GM19025 (cell line): ENCODE measurements at regions not wholly inside any gene's neighbourhood (a gene's known extent, or its start where the extent isn't known, plus 50 kb on each side); places are given as distances from the start of the nearest gene placed in this dataset.
"Not testable (repeated sequence)": the region's sequence is repeated elsewhere in the genome, so short reads cannot be mapped to it uniquely, and the experiment has no call there.

Experiments
- ATAC-seq: cut with Tn5 transposase; IDR thresholded peaks from one replicate; pipeline ENCODE4 v1.9.1; 2021; ENCODE audit warnings: mild to moderate bottlenecking, low read depth, moderate library complexity; ENCODE audit not compliant: unreplicated experiment

GRCh38 chr7:25069900-25070443 is 55.1 kb downstream of the CYCS start:
- no peak for ATAC-seq

- ATAC-seq = no peak
Measured at GRCh38 chr7:25068502-25069213, 56.4 kb downstream of the CYCS start.

- no peak for ATAC-seq
Measured at GRCh38 chr7:25067726-25068501, 57.1 kb downstream of the CYCS start.

GRCh38 chr7:25066253-25066652 is 58.8 kb downstream of the CYCS start:
- no peak for ATAC-seq

- no peak for ATAC-seq
Measured at GRCh38 chr7:25062380-25062779, 62.7 kb downstream of the CYCS start.

GRCh38 chr7:25060487-25061055 is 64.5 kb downstream of the CYCS start:
- ATAC-seq = no peak

- no peak for ATAC-seq
Measured at GRCh38 chr7:25059576-25059975, 65.5 kb downstream of the CYCS start.

GRCh38 chr7:25056368-25056767 is 68.7 kb downstream of the CYCS start:
- no peak for ATAC-seq

- ATAC-seq = no peak
Measured at GRCh38 chr7:25055520-25056220, 69.4 kb downstream of the CYCS start.

GRCh38 chr7:25054819-25055519 is 70.1 kb downstream of the CYCS start:
- no peak for ATAC-seq

- no peak for ATAC-seq
Measured at GRCh38 chr7:25050223-25050622, 70.2 kb upstream of the OSBPL3 start.

GRCh38 chr7:25048444-25048834 is 68.5 kb upstream of the OSBPL3 start:
- ATAC-seq = no peak

GRCh38 chr7:25047571-25048443 is 67.8 kb upstream of the OSBPL3 start:
- ATAC-seq = not testable (repeated sequence)

- ATAC-seq = no peak
Measured at GRCh38 chr7:25037325-25037724, 57.3 kb upstream of the OSBPL3 start.

- no peak for ATAC-seq
Measured at GRCh38 chr7:25035274-25035673, 55.3 kb upstream of the OSBPL3 start.

- no peak for ATAC-seq
Measured at GRCh38 chr7:25034136-25034535, 54.2 kb upstream of the OSBPL3 start.

GRCh38 chr7:25032774-25033743 is 53.1 kb upstream of the OSBPL3 start:
- no peak for ATAC-seq

- ATAC-seq = peak; percentile 35
Measured at GRCh38 chr7:25031432-25031831, 51.5 kb upstream of the OSBPL3 start.
